ENCODE measurements at regions not wholly inside any gene's neighbourhood (a gene's known extent, or its start where the extent isn't known, plus 50 kb on each side); places are given as distances from the start of the nearest gene placed in this dataset.

GRCh38 chr18:22521026-22521707 is 103.5 kb upstream of the CTAGE1 start (continued):
- TF ChIP-seq CDX4 (CRISPR knock-in tag; IDR thresholded peaks at IDR 0.05; ENCODE audit: borderline replicate concordance) = no peak

GRCh38 chr18:22523481-22523880 is 105.8 kb upstream of the CTAGE1 start:
- Mint-ChIP-seq H3K27ac (no peak overlapping the region), H3K27me3 (ENCODE audit: low read depth) (no peaks in the 10 kb centered on the region), H3K9me3 (no peaks in the 10 kb centered on the region), H3K4me1 (no peaks in the 10 kb centered on the region), H3K36me3 (no peaks in the 10 kb centered on the region), H3K4me3 (no peak overlapping the region)
- ATAC-seq (no peak), DNase-seq (ENCODE audit: low spot score) (no peak)
- CTCF ChIA-PET = no interaction called here
- POLR2A ChIA-PET = no interaction called here
- TF ChIP-seq ZNF219 (CRISPR knock-in tag; IDR thresholded peaks at IDR 0.05; ENCODE audit: borderline replicate concordance) (no peak), USF2 (CRISPR knock-in tag; IDR thresholded peaks at IDR 0.05) (no peak)

- H3K4me3 Mint-ChIP-seq = no peak overlapping the region
- H3K4me1 Mint-ChIP-seq = peaks cover 6% of the 10 kb centered on the region
- H3K27me3 Mint-ChIP-seq (ENCODE audit: low read depth) = no peaks in the 10 kb centered on the region
- DNase-seq (ENCODE audit: low spot score) (no peak), ATAC-seq (no peak)
- 0 out of 2 replicates have a peak, but pooled peaks cover 4% of the 10 kb centered on the region for H3K9me3 Mint-ChIP-seq
- ChIA-PET POLR2A (no interaction called here), CTCF (no interaction called here)
- 0 out of 2 replicates have a peak, but pooled peaks cover 2% of the 10 kb centered on the region for H3K36me3 Mint-ChIP-seq
- no peak overlapping the region for H3K27ac Mint-ChIP-seq
- no peak for TF ChIP-seq CREB1 (CRISPR knock-in tag; IDR thresholded peaks at IDR 0.05)
- TF ChIP-seq ESRRA (CRISPR knock-in tag; IDR thresholded peaks at IDR 0.05; ENCODE audit: borderline replicate concordance) = no peak
- TF ChIP-seq CBFB (CRISPR knock-in tag; IDR thresholded peaks at IDR 0.05; ENCODE audit: low read depth) = no peak
- TF ChIP-seq SMAD4 (CRISPR knock-in tag; IDR thresholded peaks at IDR 0.05) = no peak
- no peak for TF ChIP-seq ZNF425 (CRISPR knock-in tag; conservative IDR thresholded peaks at IDR 0.05)
- TF ChIP-seq NR3C1 (CRISPR knock-in tag; conservative IDR thresholded peaks at IDR 0.05; ENCODE audit: low read depth) = no peak
- no peak for TF ChIP-seq E2F5 (CRISPR knock-in tag; IDR thresholded peaks at IDR 0.05)
- TF ChIP-seq AR (CRISPR knock-in tag; IDR thresholded peaks at IDR 0.05) = no peak
- no peak for TF ChIP-seq NFATC4 (CRISPR knock-in tag; IDR thresholded peaks at IDR 0.05)
- TF ChIP-seq GTF2I (CRISPR knock-in tag; conservative IDR thresholded peaks at IDR 0.05) = no peak
- no peak for TF ChIP-seq KAT7 (CRISPR knock-in tag; IDR thresholded peaks at IDR 0.05; ENCODE audit: borderline replicate concordance)
- no peak for TF ChIP-seq ZNF281 (CRISPR knock-in tag; IDR thresholded peaks at IDR 0.05)
- TF ChIP-seq IRF1 (CRISPR knock-in tag; IDR thresholded peaks at IDR 0.05) = no peak
- TF ChIP-seq CDX4 (CRISPR knock-in tag; IDR thresholded peaks at IDR 0.05; ENCODE audit: borderline replicate concordance) = no peak
- no peak for TF ChIP-seq JAZF1 (CRISPR knock-in tag; IDR thresholded peaks at IDR 0.05)
- no peak for TF ChIP-seq ZNF317 (CRISPR knock-in tag; IDR thresholded peaks at IDR 0.05; ENCODE audit: borderline replicate concordance, low read depth)
- TF ChIP-seq PRRX2 (CRISPR knock-in tag; IDR thresholded peaks at IDR 0.05) = no peak
- TF ChIP-seq SMAD3 (CRISPR knock-in tag; IDR thresholded peaks at IDR 0.05; ENCODE audit: borderline replicate concordance) = no peak
Observed at GRCh38 chr18:22524783-22525182, 107.1 kb upstream of the CTAGE1 start.

Data from WTC11 (cell line).